Fibroblast of lung (primary cell): ENCODE measurements at regions not wholly inside any gene's neighbourhood (a gene's known extent, or its start where the extent isn't known, plus 50 kb on each side); places are given as distances from the start of the nearest gene placed in this dataset.

ENCODE experiments used
- DNase-seq, 2 donors: peaks; one replicate each; pipeline versions ENCODE4 v3.0.0 to v3.0.0-alpha.2; 2010; ENCODE audit warnings: low read depth in 2 of 2
- H2AFZ ChIP-seq: 2 replicates; pipeline ENCODE4 v1.5.1; 2012; ENCODE audit warnings: low read length, control low read depth, inconsistent platforms
- H3K27ac ChIP-seq: 2 replicates; pipeline ENCODE4 v1.5.1; 2011; ENCODE audit warnings: low read length, control low read depth; ENCODE audit not compliant: insufficient read depth
- H3K27me3 ChIP-seq: 2 replicates; pipeline ENCODE4 v1.5.1; 2011; ENCODE audit warnings: mild to moderate bottlenecking, low read length; ENCODE audit not compliant: control insufficient read depth, insufficient read depth
- H3K36me3 ChIP-seq: 2 replicates; pipeline ENCODE4 v1.5.1; 2011; ENCODE audit warnings: low read length; ENCODE audit not compliant: control insufficient read depth, insufficient read depth
- H3K4me1 ChIP-seq: 2 replicates; pipeline ENCODE4 v1.5.1; 2011; ENCODE audit warnings: low read length; ENCODE audit not compliant: control insufficient read depth, insufficient read depth; ENCODE audit errors: extremely low read depth
- H3K4me2 ChIP-seq: 2 replicates; pipeline ENCODE4 v1.5.1; 2011; ENCODE audit warnings: low read length, control low read depth; ENCODE audit not compliant: insufficient read depth; ENCODE audit errors: extremely low read depth
- H3K4me3 ChIP-seq, 4 experiments: fragments of 200-600 bp in 1 of 4; sonication (generic) in 1 of 4; replicated peaks in 1 of 4; 2 replicates each; pipeline ENCODE4 v1.5.1; 2011 to 2016; ENCODE audit warnings: low read length in 4 of 4, low read depth in 3 of 4, mild to moderate bottlenecking in 3 of 4, control low read depth in 2 of 4, inconsistent platforms in 1 of 4, mixed read lengths in 1 of 4; ENCODE audit not compliant: insufficient read depth in 1 of 4; ENCODE audit errors: control extremely low read depth in 1 of 4
- H3K79me2 ChIP-seq: 2 replicates; pipeline ENCODE4 v1.5.1; 2012; ENCODE audit warnings: mild to moderate bottlenecking, low read length, inconsistent platforms; ENCODE audit not compliant: control insufficient read depth, insufficient read depth
- H3K9ac ChIP-seq: 2 replicates; pipeline ENCODE4 v1.5.1; 2011; ENCODE audit warnings: mild to moderate bottlenecking, low read length, control low read depth; ENCODE audit not compliant: insufficient read depth
- H3K9me3 ChIP-seq: 2 replicates; pipeline ENCODE4 v1.5.1; 2012; ENCODE audit warnings: low read depth, low read length; ENCODE audit not compliant: control insufficient read depth, insufficient read depth
- H4K20me1 ChIP-seq: 2 replicates; pipeline ENCODE4 v1.5.1; 2011; ENCODE audit warnings: low read length; ENCODE audit not compliant: control insufficient read depth, insufficient read depth; ENCODE audit errors: extremely low read depth
- EZH2 ChIP-seq: IDR thresholded peaks from 2 replicates; pipeline ENCODE4 v1.5.1; 2012; ENCODE audit warnings: low read length, control low read depth, mild to moderate bottlenecking; ENCODE audit errors: missing control alignments
- TF ChIP-seq, protein P1 (sequence below), 2 donors: IDR thresholded peaks in 1 of 2; conservative IDR thresholded peaks in 1 of 2; 1 replicate in 1 of 2; 2 replicates in 1 of 2; pipeline ENCODE4 v1.5.1; 2011 to 2012; ENCODE audit warnings: low read length in 2 of 2, control low read depth in 1 of 2, inconsistent platforms in 1 of 2, low read depth in 1 of 2, mild to moderate bottlenecking in 1 of 2

DNA sequence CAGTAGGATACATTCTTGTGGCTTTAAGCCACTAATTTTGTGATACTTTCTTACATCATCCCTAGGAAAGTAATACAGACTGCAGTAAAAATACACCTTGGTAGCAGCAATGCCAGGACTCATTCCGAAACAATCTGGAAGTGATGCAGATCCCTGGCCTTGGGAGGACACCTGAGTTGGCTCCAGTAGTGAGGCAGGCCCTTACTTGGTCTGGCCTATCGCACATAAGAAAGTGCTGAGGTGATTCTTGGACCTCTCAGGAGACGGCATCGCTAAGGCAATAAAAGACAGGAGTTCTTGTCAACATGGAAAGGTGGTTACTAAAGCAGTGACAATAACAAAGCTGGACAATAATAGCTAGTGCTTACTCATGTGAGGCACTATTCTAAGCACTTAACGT, 126.5 kb downstream of the SUCNR1 start:
- no peak overlapping the region for H3K27ac ChIP-seq
- H3K9me3 ChIP-seq: no peaks in the 10 kb centered on the region
- H3K4me2 ChIP-seq: no peak overlapping the region
- H3K4me1 ChIP-seq: no peaks in the 10 kb centered on the region
- no peak overlapping the region for H3K4me3 ChIP-seq
- H2AFZ ChIP-seq: no peak overlapping the region
- no peak overlapping the region for H3K9ac ChIP-seq
- DNase-seq: peak in 1 of 2 donors; percentile 16
- H4K20me1 ChIP-seq: no peaks in the 10 kb centered on the region
- H3K79me2 ChIP-seq: no peaks in the 10 kb centered on the region
- TF ChIP-seq, protein P1, sequence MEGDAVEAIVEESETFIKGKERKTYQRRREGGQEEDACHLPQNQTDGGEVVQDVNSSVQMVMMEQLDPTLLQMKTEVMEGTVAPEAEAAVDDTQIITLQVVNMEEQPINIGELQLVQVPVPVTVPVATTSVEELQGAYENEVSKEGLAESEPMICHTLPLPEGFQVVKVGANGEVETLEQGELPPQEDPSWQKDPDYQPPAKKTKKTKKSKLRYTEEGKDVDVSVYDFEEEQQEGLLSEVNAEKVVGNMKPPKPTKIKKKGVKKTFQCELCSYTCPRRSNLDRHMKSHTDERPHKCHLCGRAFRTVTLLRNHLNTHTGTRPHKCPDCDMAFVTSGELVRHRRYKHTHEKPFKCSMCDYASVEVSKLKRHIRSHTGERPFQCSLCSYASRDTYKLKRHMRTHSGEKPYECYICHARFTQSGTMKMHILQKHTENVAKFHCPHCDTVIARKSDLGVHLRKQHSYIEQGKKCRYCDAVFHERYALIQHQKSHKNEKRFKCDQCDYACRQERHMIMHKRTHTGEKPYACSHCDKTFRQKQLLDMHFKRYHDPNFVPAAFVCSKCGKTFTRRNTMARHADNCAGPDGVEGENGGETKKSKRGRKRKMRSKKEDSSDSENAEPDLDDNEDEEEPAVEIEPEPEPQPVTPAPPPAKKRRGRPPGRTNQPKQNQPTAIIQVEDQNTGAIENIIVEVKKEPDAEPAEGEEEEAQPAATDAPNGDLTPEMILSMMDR (conservative IDR thresholded peaks at IDR 0.05 in 1 of 2, IDR thresholded peaks at IDR 0.05 in 1 of 2; ENCODE audit: low read depth in 1 of 2, low read length in 2 of 2): no peak
- no peak for TF ChIP-seq EZH2
- H3K36me3 ChIP-seq: no peaks in the 10 kb centered on the region
- no peaks in the 10 kb centered on the region for H3K27me3 ChIP-seq

DNA sequence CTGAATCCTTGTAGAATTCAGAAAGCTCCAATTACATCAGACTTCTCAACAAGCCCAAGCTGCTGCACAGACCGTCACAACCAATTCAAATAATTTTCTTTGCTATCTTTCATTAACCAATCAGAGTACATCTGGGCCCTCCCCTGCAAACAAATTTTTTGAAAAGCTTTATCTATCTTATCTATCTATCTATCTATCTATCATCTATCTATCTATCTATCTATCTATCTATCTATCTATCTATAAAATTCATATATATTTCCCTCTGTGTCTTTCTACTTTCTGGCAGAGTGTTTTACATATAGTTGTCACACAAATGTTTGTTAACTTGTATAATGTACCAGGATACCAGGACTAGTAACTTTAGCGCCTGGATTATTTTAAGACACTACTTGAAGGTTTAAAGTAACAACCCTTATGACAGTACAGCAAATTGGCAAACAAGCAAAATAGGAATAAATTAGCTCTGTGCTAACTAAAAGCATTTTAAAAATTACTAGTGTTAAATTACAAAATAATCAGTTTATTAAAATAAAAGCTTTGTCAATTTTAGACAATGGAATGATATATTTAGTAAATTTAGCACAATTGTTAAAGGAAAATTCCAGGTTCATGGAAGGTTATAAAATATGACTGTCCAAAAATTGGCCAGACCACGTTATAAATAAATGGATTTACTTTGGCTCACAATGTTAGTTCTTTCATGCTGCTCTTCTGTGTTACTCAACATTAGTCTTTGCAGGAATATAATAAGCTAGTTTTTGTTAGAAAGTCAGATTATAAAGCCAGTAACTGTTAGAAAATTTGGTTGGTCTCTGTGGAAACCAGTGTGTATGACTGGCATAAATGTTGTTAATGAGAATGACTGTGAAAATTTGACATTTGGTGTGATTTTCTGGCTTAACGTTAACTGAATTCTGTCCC, 138.6 kb downstream of the SUCNR1 start:
- H4K20me1 ChIP-seq: no peaks in the 10 kb centered on the region
- no peaks in the 10 kb centered on the region for H3K36me3 ChIP-seq
- no peaks in the 10 kb centered on the region for H3K27me3 ChIP-seq
- no peak for TF ChIP-seq EZH2
- TF ChIP-seq, protein P1 (conservative IDR thresholded peaks at IDR 0.05 in 1 of 2, IDR thresholded peaks at IDR 0.05 in 1 of 2; ENCODE audit: low read depth in 1 of 2, low read length in 2 of 2): no peak
- no peak overlapping the region for H3K27ac ChIP-seq
- DNase-seq: no peak
- no peak overlapping the region for H3K4me2 ChIP-seq
- no peaks in the 10 kb centered on the region for H3K4me1 ChIP-seq
- H2AFZ ChIP-seq: no peak overlapping the region
- H3K79me2 ChIP-seq: no peaks in the 10 kb centered on the region
- no peak overlapping the region for H3K4me3 ChIP-seq
- no peaks in the 10 kb centered on the region for H3K9me3 ChIP-seq
- H3K9ac ChIP-seq: no peak overlapping the region

DNA sequence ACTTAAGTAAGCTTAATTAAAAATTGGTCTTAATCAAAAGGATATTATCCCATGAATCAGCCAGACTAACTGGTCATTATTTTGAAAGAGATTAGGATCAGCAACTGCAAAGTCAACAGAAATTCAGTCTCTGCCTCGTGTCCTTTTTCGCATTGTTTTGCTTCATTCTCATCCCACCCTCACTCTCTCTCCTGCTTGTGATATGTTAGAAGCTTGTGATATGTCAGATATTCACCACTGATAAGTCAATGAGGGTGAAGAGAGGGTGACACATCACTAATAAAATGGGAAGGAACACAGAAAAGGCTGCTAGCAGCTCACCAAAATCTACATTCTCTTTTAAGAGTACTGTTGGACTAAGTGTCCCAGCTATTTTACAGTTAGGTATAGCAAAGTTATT, 146.1 kb downstream of the SUCNR1 start:
- H3K36me3 ChIP-seq: no peaks in the 10 kb centered on the region
- no peak overlapping the region for H3K4me3 ChIP-seq
- H3K9ac ChIP-seq: no peak overlapping the region
- no peak overlapping the region for H2AFZ ChIP-seq
- H3K4me2 ChIP-seq: no peak overlapping the region
- H4K20me1 ChIP-seq: no peaks in the 10 kb centered on the region
- no peak for TF ChIP-seq EZH2
- TF ChIP-seq, protein P1 (conservative IDR thresholded peaks at IDR 0.05 in 1 of 2, IDR thresholded peaks at IDR 0.05 in 1 of 2; ENCODE audit: low read depth in 1 of 2, low read length in 2 of 2): no peak
- no peaks in the 10 kb centered on the region for H3K4me1 ChIP-seq
- no peaks in the 10 kb centered on the region for H3K9me3 ChIP-seq
- DNase-seq: peak in 1 of 2 donors; percentile 30
- H3K79me2 ChIP-seq: no peaks in the 10 kb centered on the region
- H3K27ac ChIP-seq: no peak overlapping the region
- H3K27me3 ChIP-seq: no peaks in the 10 kb centered on the region
